ENCODE measurements at regions not wholly inside any gene's neighbourhood (a gene's known extent, or its start where the extent isn't known, plus 50 kb on each side); places are given as distances from the start of the nearest gene placed in this dataset.
"Not testable (repeated sequence)": the region's sequence is repeated elsewhere in the genome, so short reads cannot be mapped to it uniquely, and the experiment has no call there.

DNA sequence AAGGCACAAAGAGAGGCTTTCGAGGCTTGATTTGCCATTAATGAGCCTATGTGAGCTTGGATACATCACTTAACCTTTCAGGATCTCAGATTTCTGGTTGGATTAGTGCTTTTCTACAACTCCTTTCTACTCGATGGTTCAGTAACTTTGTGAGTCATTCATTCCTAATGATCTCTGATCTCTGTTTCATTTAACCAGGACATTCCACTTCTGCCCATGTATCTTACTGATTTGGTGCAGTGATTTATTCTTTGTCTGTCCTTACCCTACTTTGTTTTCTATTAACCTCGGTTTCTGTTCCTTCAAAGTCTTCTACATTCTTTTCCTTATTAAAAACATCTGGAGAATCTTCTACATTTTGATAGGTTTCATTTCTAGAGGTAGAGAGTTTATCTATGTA is 94.6 kb upstream of the ZBTB18 start:
- POLR2A ChIA-PET, result no interaction called here
- Histone ChIP-seq H3K4me2 (ENCODE audit: low read length) (no peak overlapping the region), H3K79me2 (ENCODE audit: insufficient read depth, low read length) (no peaks in the 10 kb centered on the region), H3K36me3 (ENCODE audit: control insufficient read depth in 1 of 2, insufficient read depth in 2 of 2, low read length in 2 of 2) (no peaks in the 10 kb centered on the region), H3K4me3 (replicated peaks in 1 of 2; ENCODE audit: low read depth in 1 of 2, low read length in 2 of 2) (no peak overlapping the region), H4K20me1 (ENCODE audit: insufficient read depth) (no peaks in the 10 kb centered on the region), H3K9me3 (ENCODE audit: control insufficient read depth in 1 of 2, insufficient read depth in 1 of 2, low read depth in 1 of 2, low read length in 2 of 2) (no peaks in the 10 kb centered on the region), H3K4me1 (ENCODE audit: control insufficient read depth in 1 of 2, insufficient read depth in 2 of 2, low read length in 2 of 2) (no peaks in the 10 kb centered on the region), H3K9ac (ENCODE audit: low read length) (no peak overlapping the region), H3K27me3 (ENCODE audit: insufficient read depth, low read length) (peaks cover 44% of the 10 kb centered on the region), H3K9me2 (ENCODE audit: insufficient read depth) (no peaks in the 10 kb centered on the region), H3K27ac (ENCODE audit: low read depth, low read length) (no peak overlapping the region), H2AFZ (ENCODE audit: low read depth, low read length, poor library complexity, severe bottlenecking) (no peak overlapping the region)
- ATAC-seq, result no peak
- intact Hi-C loops (cut with micrococcal nuclease), result no loop called here
- RAD21 ChIA-PET (ENCODE audit: low non-redundant PET in 1 of 2, low total read pairs in 2 of 2, uncharacterized antibody in 2 of 2, unreplicated experiment in 2 of 2), result no interaction called here
- no peak for TF ChIP-seq SRF (IDR thresholded peaks at IDR 0.05; ENCODE audit: low read depth)
- TF ChIP-seq, protein P1, sequence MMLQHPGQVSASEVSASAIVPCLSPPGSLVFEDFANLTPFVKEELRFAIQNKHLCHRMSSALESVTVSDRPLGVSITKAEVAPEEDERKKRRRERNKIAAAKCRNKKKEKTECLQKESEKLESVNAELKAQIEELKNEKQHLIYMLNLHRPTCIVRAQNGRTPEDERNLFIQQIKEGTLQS (IDR thresholded peaks at IDR 0.05), result no peak
- no peak for TF ChIP-seq ZNF274 (IDR thresholded peaks at IDR 0.05; ENCODE audit: low read depth, low read length)
- TF ChIP-seq EGR1 (IDR thresholded peaks at IDR 0.05; ENCODE audit: low read depth), result no peak
- TF ChIP-seq SIN3A (IDR thresholded peaks at IDR 0.05; ENCODE audit: low read depth), result no peak
- no peak for TF ChIP-seq ELF1 (IDR thresholded peaks at IDR 0.05; ENCODE audit: borderline replicate concordance, low read depth)
- TF ChIP-seq JUND (IDR thresholded peaks at IDR 0.05), result no peak
- no peak for TF ChIP-seq SP1 (IDR thresholded peaks at IDR 0.05; ENCODE audit: low read depth)
- no peak for TF ChIP-seq EZH2 (IDR thresholded peaks at IDR 0.05)
- TF ChIP-seq EZH2phosphoT487 (IDR thresholded peaks at IDR 0.05; ENCODE audit: borderline replicate concordance), result no peak
- no peak for TF ChIP-seq POLR2A (IDR thresholded peaks at IDR 0.05; ENCODE audit: borderline replicate concordance, extremely low read depth, insufficient read depth, insufficient read length)
- TF ChIP-seq, protein P2, sequence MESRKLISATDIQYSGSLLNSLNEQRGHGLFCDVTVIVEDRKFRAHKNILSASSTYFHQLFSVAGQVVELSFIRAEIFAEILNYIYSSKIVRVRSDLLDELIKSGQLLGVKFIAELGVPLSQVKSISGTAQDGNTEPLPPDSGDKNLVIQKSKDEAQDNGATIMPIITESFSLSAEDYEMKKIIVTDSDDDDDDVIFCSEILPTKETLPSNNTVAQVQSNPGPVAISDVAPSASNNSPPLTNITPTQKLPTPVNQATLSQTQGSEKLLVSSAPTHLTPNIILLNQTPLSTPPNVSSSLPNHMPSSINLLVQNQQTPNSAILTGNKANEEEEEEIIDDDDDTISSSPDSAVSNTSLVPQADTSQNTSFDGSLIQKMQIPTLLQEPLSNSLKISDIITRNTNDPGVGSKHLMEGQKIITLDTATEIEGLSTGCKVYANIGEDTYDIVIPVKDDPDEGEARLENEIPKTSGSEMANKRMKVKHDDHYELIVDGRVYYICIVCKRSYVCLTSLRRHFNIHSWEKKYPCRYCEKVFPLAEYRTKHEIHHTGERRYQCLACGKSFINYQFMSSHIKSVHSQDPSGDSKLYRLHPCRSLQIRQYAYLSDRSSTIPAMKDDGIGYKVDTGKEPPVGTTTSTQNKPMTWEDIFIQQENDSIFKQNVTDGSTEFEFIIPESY (IDR thresholded peaks at IDR 0.05; ENCODE audit: extremely low read depth, insufficient replicate concordance, low read length), result no peak
- TF ChIP-seq CEBPB (IDR thresholded peaks at IDR 0.05; ENCODE audit: low read depth), result no peak
- TF ChIP-seq POLR2AphosphoS5 (IDR thresholded peaks at IDR 0.05; ENCODE audit: low read depth, low read length), result no peak
- CTCF ChIA-PET, result no interaction called here
- BruUV-seq (replicated peaks), result no TSS peak
- DNase-seq (ENCODE audit: low read depth, low spot score), result no peak

DNA sequence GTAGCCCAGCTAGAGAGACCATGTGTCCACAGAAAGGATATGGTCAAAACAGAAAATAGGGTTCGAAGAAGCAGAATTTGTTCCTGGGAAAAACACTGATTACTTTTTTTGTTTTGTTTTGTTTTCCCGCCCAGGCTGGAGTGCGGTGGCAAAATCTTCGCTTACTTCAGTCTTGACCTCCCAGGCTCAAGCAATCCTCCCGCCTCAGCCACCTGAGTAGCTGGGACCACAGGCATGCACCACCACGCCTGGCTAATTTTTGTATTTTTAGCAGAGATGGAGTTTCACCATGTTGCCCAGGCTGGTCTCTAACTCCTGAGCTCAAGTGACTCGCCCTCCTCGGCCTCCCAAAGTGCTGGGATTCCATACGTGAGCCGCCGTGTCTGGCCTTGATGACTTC is 99.9 kb upstream of the ZBTB18 start:
- H3K27me3 ChIP-seq (ENCODE audit: insufficient read depth, low read length); H3K9ac ChIP-seq (ENCODE audit: low read length); DNase-seq (ENCODE audit: low read depth, low spot score); intact Hi-C loops (cut with micrococcal nuclease); H3K36me3 ChIP-seq (ENCODE audit: control insufficient read depth in 1 of 2, insufficient read depth in 2 of 2, low read length in 2 of 2); CTCF ChIA-PET; RAD21 ChIA-PET (ENCODE audit: low non-redundant PET in 1 of 2, low total read pairs in 2 of 2, uncharacterized antibody in 2 of 2, unreplicated experiment in 2 of 2); BruUV-seq (replicated peaks); H3K4me2 ChIP-seq (ENCODE audit: low read length); POLR2A ChIA-PET; H2AFZ ChIP-seq (ENCODE audit: low read depth, low read length, poor library complexity, severe bottlenecking); H3K4me3 ChIP-seq (replicated peaks in 1 of 2; ENCODE audit: low read depth in 1 of 2, low read length in 2 of 2); H4K20me1 ChIP-seq (ENCODE audit: insufficient read depth); H3K79me2 ChIP-seq (ENCODE audit: insufficient read depth, low read length); ATAC-seq; H3K9me3 ChIP-seq (ENCODE audit: control insufficient read depth in 1 of 2, insufficient read depth in 1 of 2, low read depth in 1 of 2, low read length in 2 of 2); H3K9me2 ChIP-seq (ENCODE audit: insufficient read depth); H3K4me1 ChIP-seq (ENCODE audit: control insufficient read depth in 1 of 2, insufficient read depth in 2 of 2, low read length in 2 of 2); H3K27ac ChIP-seq (ENCODE audit: low read depth, low read length): not testable (repeated sequence)
